Left lobe of liver (tissue), 2 donors: ENCODE measurements at regions not wholly inside any gene's neighbourhood (a gene's known extent, or its start where the extent isn't known, plus 50 kb on each side); places are given as distances from the start of the nearest gene placed in this dataset.
A peak's percentile ranks its signal among the peaks of the same experiment; 100 is the strongest.

Experiments
- ATAC-seq: fragments of 200-7000 bp; cut with Tn5 transposase; one replicate; pipeline ENCODE4 v1.9.1; 2020; ENCODE audit warnings: mild to moderate bottlenecking, moderate library complexity
- DNase-seq: peaks from one replicate; pipeline ENCODE4 v3.0.0-alpha.2; 2020; ENCODE audit warnings: low spot score
- donor health status: DM: no; HTN: no; CAD: no; lungs with moderate emphysema.
- donor health status: DM: no; HTN: yes; CAD: no.

DNA sequence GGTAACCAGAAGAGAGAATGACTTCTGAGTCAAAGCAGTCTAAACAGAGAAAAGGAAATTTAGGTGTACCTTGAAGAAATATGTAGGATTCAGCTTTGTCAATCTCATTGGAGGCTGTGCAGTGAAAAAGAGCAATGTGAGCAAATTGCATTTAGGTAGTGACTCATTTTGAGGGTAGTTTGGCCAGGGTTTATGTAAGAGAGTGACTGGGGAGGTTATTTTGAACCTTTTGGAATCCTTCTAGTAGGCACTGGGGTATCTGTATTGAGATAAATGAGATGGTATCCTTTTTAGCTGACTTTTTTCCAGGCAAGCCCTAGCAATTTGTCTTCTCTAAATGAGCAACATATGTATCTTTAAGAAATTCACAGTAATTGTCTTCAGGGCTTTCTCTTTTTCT is 95.9 kb downstream of the DISP1 start:
- ATAC-seq (no peak), DNase-seq (no peak)

DNA sequence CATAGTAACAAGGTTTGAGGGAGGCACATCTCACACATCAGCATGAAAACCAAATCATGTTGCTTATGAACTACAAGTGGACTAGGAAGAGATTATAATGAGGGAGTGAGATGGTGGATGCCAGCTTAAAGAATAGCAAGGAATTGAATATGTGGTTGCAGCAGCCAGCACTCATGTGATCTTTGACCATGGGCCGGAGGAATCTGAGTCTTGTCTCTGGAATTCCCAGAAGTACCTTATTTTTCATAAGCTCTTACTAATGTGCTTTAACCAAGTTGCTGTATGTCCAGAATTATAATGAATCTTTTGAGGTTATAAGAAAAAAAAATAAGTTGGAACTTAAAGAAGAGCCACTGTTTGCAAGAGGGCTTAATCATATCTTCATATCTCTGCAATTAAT is 97.0 kb downstream of the DISP1 start:
- DNase-seq (no peak), ATAC-seq (no peak)

DNA sequence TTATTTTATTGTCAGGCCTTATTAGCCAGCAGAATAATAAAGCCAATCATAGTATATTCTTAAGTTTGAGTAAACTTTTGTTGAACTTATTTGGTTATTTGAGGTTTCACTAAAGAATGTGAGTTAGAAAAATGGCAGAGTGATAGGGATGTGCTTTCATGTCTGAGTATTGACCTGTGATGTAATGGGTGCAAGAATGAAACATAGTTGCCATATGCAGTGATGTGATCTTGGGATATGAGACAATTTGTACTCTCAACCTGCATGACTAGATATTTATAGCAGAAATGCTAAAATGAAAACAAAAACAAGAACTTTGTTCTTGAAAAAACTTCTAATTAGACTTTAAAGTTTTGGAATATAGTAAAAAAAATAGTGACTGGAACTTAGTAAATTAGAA is 97.9 kb downstream of the DISP1 start:
- no peak for DNase-seq
- ATAC-seq, result no peak

DNA sequence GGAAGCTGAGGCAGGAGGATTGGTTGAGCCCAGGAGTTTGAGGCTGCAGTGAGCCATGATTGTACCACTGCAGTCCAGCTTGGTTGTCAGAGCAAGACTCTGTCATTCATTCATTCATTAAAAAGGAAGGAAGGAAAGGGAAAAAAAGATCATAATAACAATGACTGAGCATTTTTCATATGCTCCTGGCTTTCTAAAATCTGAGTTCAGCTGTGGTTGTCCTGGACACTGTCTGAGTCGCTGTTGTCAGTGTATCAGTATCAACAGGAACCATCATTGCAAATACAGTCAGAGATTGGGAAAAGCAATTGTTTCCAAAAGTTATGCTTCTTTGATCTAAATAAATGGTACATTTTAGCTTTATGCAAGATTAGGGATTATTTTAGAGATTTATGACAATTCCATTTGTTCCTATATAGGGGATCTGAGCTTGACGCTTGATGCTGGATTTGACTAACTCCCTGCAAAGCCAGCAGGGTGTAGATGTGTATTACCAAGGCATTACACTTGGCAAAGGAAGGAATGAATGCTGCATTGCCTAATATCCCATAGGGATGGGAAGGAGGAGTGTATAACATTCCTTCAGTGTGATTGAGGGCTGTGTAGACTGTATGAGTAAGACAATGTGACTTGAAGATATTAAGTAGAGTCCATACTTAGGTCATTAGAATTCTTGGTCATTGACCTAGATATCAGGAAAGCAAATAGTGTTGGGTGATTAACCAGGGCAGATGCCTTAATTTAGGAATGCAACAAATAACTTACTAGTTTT is 100.2 kb downstream of the DISP1 start:
- ATAC-seq (no peak), DNase-seq (no peak)

DNA sequence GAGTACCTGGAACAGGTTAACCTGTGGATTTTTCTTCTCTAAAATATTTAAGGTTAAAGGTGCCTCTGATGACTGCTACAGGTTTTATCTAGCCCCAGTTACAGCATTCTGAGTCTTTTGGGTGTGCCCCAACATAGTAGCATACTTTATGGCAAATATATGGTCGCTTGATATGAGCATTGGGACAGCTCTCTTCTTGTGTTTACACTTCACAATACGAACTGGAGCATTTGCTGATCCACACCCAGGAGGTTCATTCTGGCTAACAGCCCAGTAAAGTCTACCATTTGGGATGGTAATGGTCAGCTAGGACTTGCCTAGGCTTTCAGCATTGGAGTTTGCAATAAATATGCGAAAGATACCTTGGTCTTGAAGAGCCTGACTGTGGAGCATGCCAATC is 101.3 kb downstream of the DISP1 start:
- DNase-seq (no peak), ATAC-seq (no peak)

DNA sequence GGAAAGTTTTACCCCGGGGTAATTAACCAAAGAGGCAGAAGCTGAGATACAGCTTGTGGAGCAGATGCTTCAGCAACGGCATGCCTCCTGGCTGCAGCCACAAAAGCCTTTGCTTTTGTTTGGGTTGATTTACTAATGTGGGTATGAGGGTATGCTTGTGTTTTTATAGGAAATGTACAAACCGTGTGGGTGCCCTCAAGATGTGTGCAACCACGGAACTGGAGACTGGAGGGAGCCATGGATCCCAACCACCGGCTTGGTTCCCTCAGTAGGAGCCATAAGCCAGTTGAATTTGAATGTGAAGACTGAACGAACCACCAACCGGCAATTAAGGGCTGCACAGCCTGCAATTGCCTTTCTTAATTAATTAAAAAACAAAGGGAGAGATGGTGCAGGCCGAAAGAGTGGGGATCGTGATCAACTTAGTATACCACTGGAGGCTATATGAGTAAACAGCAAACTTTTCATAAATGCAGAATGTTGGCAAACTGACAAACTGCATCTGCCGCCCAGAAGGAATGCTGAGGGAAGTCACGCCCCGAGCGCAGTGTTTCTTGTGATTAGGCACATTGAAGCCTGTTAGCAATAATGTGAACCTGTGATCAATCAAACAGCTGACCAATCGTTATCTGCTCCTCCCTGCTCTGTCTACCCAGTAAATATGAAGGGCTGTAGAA is 104.1 kb downstream of the DISP1 start:
- ATAC-seq (no peak), DNase-seq (no peak)

DNA sequence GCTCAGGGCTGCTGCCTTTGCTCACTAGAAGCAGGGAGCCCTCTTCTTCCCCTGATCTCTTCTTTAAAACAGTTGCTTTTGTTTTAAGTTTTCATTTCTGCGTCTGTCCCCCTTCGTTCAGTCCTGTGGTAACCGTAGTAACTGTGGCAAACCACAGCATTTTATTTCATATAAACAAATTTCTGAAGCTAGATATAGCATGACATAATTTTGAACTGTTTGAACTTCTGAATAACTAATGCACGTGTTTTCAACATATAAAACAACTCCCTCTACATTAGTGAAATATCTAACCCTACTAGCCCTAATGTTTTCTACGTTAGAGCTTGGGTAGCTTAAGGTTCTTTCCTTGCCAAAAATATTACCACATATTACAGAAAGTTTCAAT is 104.6 kb downstream of the DISP1 start:
- DNase-seq (no peak), ATAC-seq (no peak)

DNA sequence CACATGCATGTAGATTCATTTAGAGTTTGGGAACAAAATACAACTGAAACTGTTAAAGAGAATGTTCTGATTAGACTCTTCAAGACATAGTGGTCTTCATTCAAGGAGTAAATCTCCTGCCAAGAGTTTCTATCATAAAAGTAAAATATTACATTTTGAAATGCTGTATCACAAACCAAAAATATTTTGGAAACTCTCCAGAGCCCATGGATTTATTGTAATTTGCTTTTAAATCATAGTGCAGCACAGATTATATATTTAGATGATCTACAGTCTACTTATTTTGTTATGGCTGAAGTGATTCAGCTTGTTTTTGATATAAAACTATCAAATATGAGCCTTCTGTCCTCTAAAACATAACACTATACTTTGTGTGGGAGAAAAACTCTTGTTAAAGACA is 105.3 kb downstream of the DISP1 start:
- ATAC-seq (no peak), DNase-seq (no peak)

DNA sequence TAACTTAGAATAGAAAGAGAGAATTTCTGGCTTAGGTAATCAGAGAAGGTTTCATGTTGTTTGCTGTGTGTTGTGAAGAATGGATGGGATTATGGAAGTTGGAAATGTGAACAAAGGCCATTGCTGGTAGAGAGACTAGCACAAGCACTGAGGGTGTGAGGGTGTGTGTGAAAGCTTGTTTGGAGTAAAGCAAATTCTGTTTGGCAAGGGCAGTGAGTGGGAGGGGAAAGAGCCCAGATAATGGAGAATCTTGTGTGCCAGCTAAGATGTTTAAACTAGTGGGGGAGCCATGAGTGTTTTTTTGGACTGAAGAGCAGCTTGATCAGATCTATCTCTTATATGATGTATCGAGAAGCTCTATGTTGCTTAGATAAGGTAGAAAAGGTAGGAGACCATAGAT is 107.1 kb downstream of the DISP1 start:
- no peak for ATAC-seq
- no peak for DNase-seq

DNA sequence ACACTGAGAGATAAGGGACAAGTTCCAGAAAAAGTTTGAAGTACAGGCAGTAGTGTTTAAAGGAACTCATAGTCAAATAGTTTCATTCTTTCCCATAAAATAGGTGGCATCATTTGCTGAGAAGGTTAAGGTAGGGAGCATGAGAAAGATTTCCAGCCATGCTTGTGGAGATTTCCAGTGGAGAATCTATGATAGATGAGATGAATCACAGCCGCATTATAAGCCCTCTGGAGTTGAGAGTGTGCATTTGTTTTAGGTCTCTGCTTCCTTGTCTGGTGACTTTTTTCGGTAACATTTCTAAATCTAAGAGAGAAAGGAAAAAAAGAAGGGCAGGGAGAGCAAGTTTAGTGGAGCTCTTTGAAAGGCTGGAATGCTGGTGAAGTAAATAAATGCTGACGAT is 108.7 kb downstream of the DISP1 start:
- ATAC-seq, result no peak
- DNase-seq, result no peak

DNA sequence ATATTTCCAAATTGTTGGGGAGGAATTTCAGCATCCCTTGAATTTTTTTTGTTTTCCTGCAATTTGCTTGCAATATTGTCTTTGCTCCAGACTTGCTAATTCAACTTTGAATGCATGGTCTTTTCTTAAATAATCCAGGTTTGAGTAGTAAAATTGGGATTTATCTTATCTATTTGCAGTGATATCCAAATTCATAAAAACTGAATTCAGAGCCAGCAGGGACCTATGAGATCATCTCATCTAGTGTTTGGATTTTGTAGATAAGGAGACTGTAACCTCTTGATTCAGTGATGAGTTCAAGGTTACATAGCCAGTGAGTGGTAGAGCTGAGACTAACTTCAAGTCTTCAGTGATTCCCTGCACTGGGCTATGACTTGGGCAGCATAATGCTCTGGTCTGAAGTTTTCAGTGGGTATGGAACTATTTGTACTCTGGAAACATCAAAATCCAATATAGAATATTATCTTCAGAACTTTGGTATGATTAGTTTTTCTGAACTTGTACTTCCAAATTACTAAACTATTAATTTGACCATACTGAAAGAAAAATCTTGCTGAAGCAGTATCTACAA is 109.4 kb downstream of the DISP1 start:
- no peak for DNase-seq
- no peak for ATAC-seq

DNA sequence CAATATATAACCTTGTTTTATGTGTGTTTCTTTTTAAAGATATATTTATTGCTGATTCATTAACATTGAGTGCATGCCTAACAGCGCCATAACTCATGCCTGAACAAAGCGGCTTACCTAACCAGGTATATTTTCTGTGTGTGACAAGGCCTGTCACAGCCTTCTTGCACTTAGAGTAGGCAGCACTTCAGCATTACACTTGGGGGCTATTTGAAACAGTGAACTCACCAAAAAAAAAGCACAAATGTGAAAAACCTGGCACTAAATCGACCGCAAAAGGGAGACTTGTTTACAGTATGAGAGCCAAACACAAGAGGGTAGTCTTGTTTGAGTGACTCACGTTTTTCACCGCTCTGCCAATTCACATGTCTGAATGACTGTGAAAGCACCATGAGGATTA is 111.7 kb downstream of the DISP1 start:
- DNase-seq (no peak), ATAC-seq (peak; percentile 54)

DNA sequence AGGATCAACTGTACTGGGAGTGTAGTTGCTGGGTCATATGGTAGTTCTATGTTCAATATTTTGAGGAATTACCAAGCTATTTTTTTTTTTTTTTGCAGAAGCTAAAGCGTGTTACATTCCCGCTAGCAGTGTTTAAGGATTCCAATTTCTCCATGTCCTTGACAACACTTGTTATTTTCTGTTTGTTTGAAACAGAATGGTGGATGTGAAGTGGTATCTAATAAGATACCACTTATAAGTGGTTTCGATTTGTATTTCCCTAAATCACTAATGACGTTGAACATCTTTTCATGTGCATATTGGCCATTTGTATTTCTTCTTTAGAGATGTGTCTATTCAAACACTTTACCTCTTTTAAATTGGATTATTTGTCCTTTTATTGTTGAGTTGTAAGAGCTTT is 112.2 kb downstream of the DISP1 start:
- ATAC-seq, result no peak
- DNase-seq, result no peak

DNA sequence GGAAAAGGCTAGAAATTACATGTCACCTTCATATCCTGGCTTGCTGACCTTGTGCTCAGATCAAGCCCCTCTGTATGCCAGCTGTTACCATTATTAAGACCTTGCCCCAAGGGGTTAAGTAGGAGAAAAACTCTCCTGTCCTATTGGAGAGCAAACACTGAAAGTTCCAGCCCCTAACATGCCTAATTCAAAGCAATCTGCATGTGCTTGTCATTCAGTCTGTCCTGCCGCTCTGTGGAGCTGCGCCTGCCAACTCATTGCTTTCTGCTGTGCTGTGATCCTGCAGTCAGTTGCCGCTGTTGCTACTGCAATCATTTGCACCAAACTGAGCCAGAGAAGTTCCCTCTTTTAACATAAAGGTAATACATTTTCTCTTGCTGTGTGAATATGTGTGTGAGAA is 113.4 kb downstream of the DISP1 start:
- ATAC-seq (peak; percentile 99), DNase-seq (peak; percentile 83)

DNA sequence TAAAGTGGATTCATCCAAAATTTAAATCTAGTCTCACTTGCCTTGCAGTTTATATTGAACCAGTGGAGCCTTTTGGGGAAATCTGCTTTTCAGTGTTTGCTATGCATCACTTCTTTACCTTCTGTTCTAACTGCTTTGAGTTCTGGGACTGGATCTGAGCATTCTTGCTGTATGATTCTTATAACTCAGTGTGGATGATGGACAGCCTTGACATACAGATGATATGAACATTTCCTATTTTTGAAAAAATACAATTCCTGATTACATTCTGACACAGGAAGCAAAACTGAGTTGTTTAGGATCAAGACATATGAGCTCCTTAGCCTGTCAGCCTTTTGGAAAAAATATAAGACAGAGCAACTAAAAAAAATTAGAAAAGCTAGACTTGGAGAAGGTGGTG is 115.2 kb downstream of the DISP1 start:
- DNase-seq, result no peak
- no peak for ATAC-seq

DNA sequence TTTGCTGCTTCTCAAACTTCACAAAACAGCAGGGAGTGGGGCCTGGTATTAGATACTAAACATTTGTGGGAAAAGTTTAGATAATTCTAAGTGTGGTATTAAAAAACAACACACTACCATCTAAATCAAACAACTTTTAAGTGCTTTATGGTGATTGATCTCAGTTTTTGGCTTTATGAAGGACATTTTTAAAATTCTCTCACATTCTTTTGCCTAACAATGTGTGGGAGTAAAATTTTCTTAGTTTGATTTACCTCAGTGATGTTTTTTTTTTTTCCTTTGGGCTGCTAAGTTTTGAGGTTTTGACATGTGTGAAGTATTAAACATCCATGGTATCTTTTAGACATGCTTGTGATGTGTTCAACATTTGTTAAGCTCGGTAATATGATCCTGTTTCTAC is 116.2 kb downstream of the DISP1 start:
- DNase-seq (no peak), ATAC-seq (no peak)

DNA sequence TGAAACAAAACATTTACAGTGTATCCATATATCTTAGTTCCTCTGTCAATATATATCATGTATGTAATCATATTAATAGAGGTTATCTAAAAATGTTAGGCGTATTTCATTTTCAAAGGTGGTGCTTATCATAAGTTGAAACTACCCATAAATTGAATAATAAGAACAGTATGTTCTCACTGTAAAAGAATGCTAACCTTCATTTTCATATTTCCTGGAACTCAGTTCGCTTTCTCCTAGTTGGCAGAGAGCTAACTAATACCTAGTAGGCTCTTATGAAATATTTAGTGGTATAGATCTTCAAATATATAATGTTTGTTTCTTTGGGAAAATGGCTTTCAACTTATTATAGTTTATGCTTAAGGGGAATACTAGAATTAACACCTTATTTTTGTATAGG is 118.4 kb downstream of the DISP1 start:
- no peak for DNase-seq
- no peak for ATAC-seq

DNA sequence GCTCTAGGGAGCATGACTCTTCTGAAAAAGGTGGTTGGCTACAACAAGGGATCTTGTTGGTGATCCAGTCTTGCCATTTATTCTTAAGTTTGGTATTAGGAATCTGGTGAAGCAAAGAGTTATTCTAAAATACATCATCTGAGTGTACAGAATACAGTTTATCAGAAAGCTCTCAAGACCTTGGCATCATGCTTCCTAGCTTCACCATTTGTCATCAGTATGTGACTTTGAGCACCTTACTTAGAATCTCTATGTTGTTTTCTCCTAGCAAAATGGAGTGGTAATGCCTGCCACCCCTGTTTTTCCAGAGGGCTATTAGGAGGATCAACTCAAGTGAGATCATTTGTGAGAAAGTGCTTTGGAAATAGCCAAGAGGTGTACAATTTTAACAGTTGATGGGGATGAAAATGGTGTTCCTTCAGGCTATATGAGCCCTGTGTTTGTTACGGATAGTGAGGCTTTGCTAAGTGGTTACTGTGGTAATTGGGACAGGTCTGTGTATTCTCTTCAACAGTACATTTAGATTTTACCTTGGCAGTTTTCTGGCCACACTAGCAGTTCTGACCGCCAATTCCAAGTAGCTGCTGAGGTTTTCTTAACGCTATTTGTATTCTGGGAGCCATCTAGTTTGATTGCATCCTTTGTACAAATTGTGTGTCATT is 120.5 kb downstream of the DISP1 start:
- no peak for DNase-seq
- no peak for ATAC-seq

DNA sequence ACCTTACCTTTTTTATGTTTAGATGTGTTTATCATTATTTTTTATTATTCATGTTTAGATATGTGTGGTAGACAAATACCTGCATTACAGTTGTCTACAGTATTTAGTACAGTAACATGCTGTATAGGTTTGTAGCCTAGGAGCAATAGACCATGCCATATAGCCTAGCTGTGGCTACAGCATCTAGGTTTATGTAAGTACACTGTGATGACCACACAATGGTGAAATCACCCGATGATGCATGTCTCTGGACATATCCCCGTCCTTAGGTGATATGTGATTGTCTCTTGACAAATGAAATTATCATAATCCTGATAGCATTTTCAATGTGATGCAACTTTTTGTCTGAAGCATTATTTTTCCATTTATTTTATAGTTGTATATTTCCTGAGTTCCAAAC is 121.2 kb downstream of the DISP1 start:
- DNase-seq (no peak), ATAC-seq (no peak)

DNA sequence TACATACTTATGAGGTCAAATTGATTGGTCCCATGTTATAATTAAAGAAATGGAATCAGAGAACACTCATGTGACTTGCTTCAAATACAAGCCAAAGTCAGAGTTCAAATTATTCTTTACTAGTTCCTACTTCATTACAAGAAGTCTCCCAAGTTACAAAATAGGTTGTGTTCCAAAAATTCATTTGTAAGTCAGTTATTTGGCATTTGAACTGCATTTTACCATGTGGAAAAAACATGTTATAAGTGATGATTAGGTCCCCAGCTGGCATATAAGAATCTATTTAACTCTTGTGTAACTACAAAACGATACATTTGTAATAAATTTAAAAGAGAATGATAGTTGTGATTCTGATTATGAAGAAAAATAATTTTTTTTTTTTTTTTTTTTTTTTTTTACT is 124.1 kb downstream of the DISP1 start:
- ATAC-seq (no peak), DNase-seq (no peak)

DNA sequence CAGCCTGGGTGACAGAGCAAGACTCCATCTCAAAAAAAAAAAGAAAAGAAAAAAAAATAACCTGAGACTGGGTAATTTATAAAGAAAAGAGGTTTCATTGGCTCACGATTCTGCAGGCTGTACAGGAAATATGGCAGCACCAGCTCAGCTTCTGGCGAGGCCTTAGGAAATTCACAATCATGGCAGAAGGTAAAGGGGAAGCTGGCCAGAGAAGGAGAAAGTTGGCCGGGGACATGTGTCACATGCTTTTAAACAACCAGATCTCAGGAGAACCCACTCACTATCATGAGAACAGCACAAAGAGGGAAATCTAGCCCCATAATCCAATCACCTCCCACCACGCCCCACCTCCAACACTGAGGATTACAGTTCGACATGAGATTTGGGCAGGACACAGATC is 125.3 kb downstream of the DISP1 start:
- no peak for DNase-seq
- no peak for ATAC-seq

DNA sequence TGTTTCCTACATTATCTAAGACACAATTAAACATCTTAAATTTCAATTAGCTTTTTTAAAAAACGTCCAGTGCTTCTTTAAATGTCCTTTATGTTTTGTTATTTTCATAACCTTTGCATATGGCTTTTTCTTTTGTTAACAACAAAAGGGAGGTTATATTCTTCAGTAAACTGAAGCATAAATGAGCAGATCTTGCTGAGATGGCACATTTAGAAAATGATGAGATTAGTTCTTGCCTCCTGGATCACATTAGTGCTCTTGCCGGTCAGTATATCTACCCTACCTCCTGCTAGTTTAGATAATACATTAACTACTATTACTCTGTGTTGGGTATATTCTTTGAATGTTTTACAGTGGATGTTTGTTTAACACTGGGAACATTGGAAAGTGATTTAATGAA is 126.1 kb downstream of the DISP1 start:
- ATAC-seq, result no peak
- no peak for DNase-seq
